K562 (cell line): ENCODE measurements at regions not wholly inside any gene's neighbourhood (a gene's known extent, or its start where the extent isn't known, plus 50 kb on each side); places are given as distances from the start of the nearest gene placed in this dataset.

Source experiments
- ATAC-seq: fragments of 200-7000 bp; cut with Tn5 transposase; 3 replicates; pipeline ENCODE4 v1.9.1; 2020; ENCODE audit warnings: moderate library complexity
- BruUV-seq: library from RNA; stranded (reverse); fragments of 400-500 nt; replicated peaks from 2 replicates; lab custom pipeline; 2021; lab: Mats Ljungman, UMichigan
- CTCF ChIA-PET: fragments of 300-600 bp; formaldehyde crosslinking; extraction: SDS; loops from one replicate; lab custom pipeline; 2021; ENCODE audit warnings: low intra/inter-chr PET ratio; lab: Yijun Ruan, JAX
- POLR2A ChIA-PET: fragments of 300-600, 350-650 bp; sonication (Branson Sonifier 250); formaldehyde crosslinking; extraction: SDS; loops from one replicate; lab custom pipeline; 2021; ENCODE audit warnings: antibody characterized with exemption, inconsistent platforms; lab: Yijun Ruan, JAX
- DNase-seq, 4 experiments: peaks; one replicate each; pipeline versions ENCODE4 v3.0.0 to v3.0.0-alpha.2; 2011 to 2018; ENCODE audit warnings: low spot score in 3 of 4, mixed read lengths in 3 of 4; ENCODE audit errors: extremely low read depth in 1 of 4
- FAIRE-seq: peaks from 2 replicates; lab custom pipeline; 2011; peaks lifted over from hg19 to GRCh38; lab: Jason Lieb, UNC
- H2AFZ ChIP-seq: 2 replicates; pipeline ENCODE4 v1.6.0; 2011; ENCODE audit warnings: low read depth, low read length, control low read depth, inconsistent platforms
- H3K27ac ChIP-seq: fragments of 200-600 bp; 3 replicates; pipeline ENCODE4 v1.8.0; 2011; ENCODE audit warnings: low read depth, mild to moderate bottlenecking, control low read depth, inconsistent platforms, low read length, moderate library complexity, mixed read lengths; ENCODE audit errors: extremely low read depth
- H3K27me3 ChIP-seq, 2 experiments: fragments of 300-600 bp in 1 of 2; 2 replicates in 1 of 2; 3 replicates in 1 of 2; pipeline versions ENCODE4 v1.6.0 to v1.8.0; 2011; ENCODE audit warnings: inconsistent platforms in 2 of 2, low read length in 2 of 2, mild to moderate bottlenecking in 1 of 2, mixed read lengths in 1 of 2, moderate library complexity in 1 of 2; ENCODE audit not compliant: control insufficient read depth in 2 of 2, insufficient read depth in 2 of 2
- H3K36me3 ChIP-seq: fragments of 300-600 bp; 3 replicates; pipeline ENCODE4 v1.8.0; 2011; ENCODE audit warnings: mild to moderate bottlenecking, low read length, inconsistent platforms; ENCODE audit not compliant: control insufficient read depth, insufficient read depth
- H3K4me1 ChIP-seq, 2 experiments: fragments of 200-600 bp in 1 of 2; replicated peaks in 1 of 2; 2 replicates in 1 of 2; 3 replicates in 1 of 2; pipeline versions ENCODE4 v1.5.1 to v1.8.0; 2011; ENCODE audit warnings: inconsistent platforms in 2 of 2, low read length in 2 of 2, mild to moderate bottlenecking in 1 of 2, mixed read lengths in 1 of 2, moderate library complexity in 1 of 2; ENCODE audit not compliant: control insufficient read depth in 2 of 2, insufficient read depth in 2 of 2
- H3K4me2 ChIP-seq: 2 replicates; pipeline ENCODE4 v1.6.1; 2011; ENCODE audit warnings: low read length, control low read depth, inconsistent platforms, mixed read lengths; ENCODE audit not compliant: insufficient read depth
- H3K4me3 ChIP-seq: fragments of 200-600 bp; sonication (generic), shearing (Covaris generic); 2 replicates; pipeline ENCODE4 v1.5.1; 2016; ENCODE audit warnings: control low read depth, inconsistent platforms
- H3K79me2 ChIP-seq: fragments of 200-600 bp; 3 replicates; pipeline ENCODE4 v1.8.0; 2011; ENCODE audit warnings: low read length, inconsistent platforms; ENCODE audit not compliant: control insufficient read depth, insufficient read depth
- H3K9ac ChIP-seq, 2 experiments: 2 replicates each; pipeline versions ENCODE4 v1.6.0 to v1.6.1; 2011; ENCODE audit warnings: low read depth in 2 of 2, low read length in 2 of 2, control low read depth in 1 of 2, inconsistent platforms in 1 of 2, mild to moderate bottlenecking in 1 of 2, mixed read lengths in 1 of 2; ENCODE audit not compliant: insufficient read depth in 1 of 2
- H3K9me1 ChIP-seq: one replicate; pipeline ENCODE4 v1.6.0; 2011; ENCODE audit warnings: inconsistent platforms, mild to moderate bottlenecking, low read length, moderate library complexity; ENCODE audit not compliant: control insufficient read depth, insufficient read depth
- H3K9me3 ChIP-seq: replicated peaks from 2 replicates; pipeline ENCODE4 v1.5.1; 2011; ENCODE audit warnings: low read depth, low read length, inconsistent platforms; ENCODE audit not compliant: control insufficient read depth, insufficient read depth
- H4K20me1 ChIP-seq: replicated peaks from 2 replicates; pipeline ENCODE4 v1.6.1; 2011; ENCODE audit warnings: low read length, inconsistent platforms, mixed read lengths; ENCODE audit not compliant: control insufficient read depth, insufficient read depth
- C11orf30 ChIP-seq: fragments of 450-650 bp; IDR thresholded peaks from 2 replicates; pipeline ENCODE4 v1.6.1; 2016; ENCODE audit warnings: low read depth, mild to moderate bottlenecking
- MAFG ChIP-seq: fragments of 450-650 bp; conservative IDR thresholded peaks from 2 replicates; pipeline ENCODE4 v1.6.1; 2016; ENCODE audit warnings: missing genetic modification characterization, missing compliant biosample characterization
- MCM7 ChIP-seq, 2 experiments: fragments of 450-650 bp; IDR thresholded peaks; 2 replicates each; pipeline ENCODE4 v1.6.1; 2016 to 2018
- MYBL2 ChIP-seq, 2 experiments: fragments of 450-650 bp in 1 of 2; sonication (generic) in 1 of 2; formaldehyde crosslinking in 1 of 2; IDR thresholded peaks; 2 replicates each; pipeline versions ENCODE4 v1.6.1 to v1.8.1; 2017 to 2022; ENCODE audit warnings: borderline replicate concordance in 1 of 2, inconsistent platforms in 1 of 2, low read depth in 1 of 2, mild to moderate bottlenecking in 1 of 2, missing genetic modification reagents in 1 of 2, moderate library complexity in 1 of 2
- ZNF316 ChIP-seq: fragments of 450-650 bp; IDR thresholded peaks from 2 replicates; pipeline ENCODE4 v1.6.1; 2016
- WGBS: fragments of 100-300 bp; shearing (Covaris generic); methylation state at CpG from one replicate; pipeline ENCODE4 v1.1.6; 2016; ENCODE audit warnings: low coverage, mixed read lengths; ENCODE audit not compliant: insufficient coverage; ENCODE audit errors: missing lambda C conversion rate; 5-methylcytosine and 5-hydroxymethylcytosine counted together
- in situ Hi-C: fragments of 300-500 bp; cut with MboI; formaldehyde crosslinking; loops from 4 replicates; pipeline ENCODE4 v1.15.0; 2018; ENCODE audit warnings: inconsistent platforms, mixed read lengths
- intact Hi-C: fragments of 100-400 bp; cut with micrococcal nuclease; formaldehyde crosslinking; loops from 2 replicates; pipeline ENCODE4 v1.14.2; 2022

- ATAC-seq (peak; percentile 33; the same call in 1 of the 3 replicates), DNase-seq (no peak), FAIRE-seq (peak; percentile 68)
- H3K79me2 ChIP-seq = no peaks in the 10 kb centered on the region
- H3K27me3 ChIP-seq = no peaks in the 10 kb centered on the region
- WGBS = 47% methylated on average over 4 of the region's 4 CpGs
- peak overlapping the region; percentile 62 for H2AFZ ChIP-seq
- in situ Hi-C loops (no loop called here), intact Hi-C loops (no loop called here)
- no peaks in the 10 kb centered on the region for H3K9me1 ChIP-seq
- peaks cover 0 to 2% of the 10 kb centered on the region in 2 experiments; a peak in 2 of 5 replicates for H3K4me1 ChIP-seq
- H3K4me3 ChIP-seq = no peak overlapping the region
- ChIA-PET POLR2A (no interaction called here), CTCF (no interaction called here)
- no peak overlapping the region; the same call in 2 of the 3 replicates for H3K27ac ChIP-seq
- no peaks in the 10 kb centered on the region for H3K9me3 ChIP-seq
- H3K9ac ChIP-seq = peak overlapping the region in 1 of 2 experiments; percentile 8; a peak in 1 of 4 replicates
- no peak overlapping the region for H3K4me2 ChIP-seq
- H3K36me3 ChIP-seq = no peaks in the 10 kb centered on the region; the same call in 2 of the 3 replicates
- BruUV-seq = no TSS peak
- no peak for TF ChIP-seq MCM7 (IDR thresholded peaks at IDR 0.05)
- TF ChIP-seq MYBL2 (IDR thresholded peaks at IDR 0.05; ENCODE audit: low read depth) = no peak
- TF ChIP-seq MYBL2 (CRISPR knock-in tag; IDR thresholded peaks at IDR 0.05; ENCODE audit: borderline replicate concordance) = no peak
- TF ChIP-seq ZNF316 = peak; percentile 78
- TF ChIP-seq MAFG = peak; percentile 66
- TF ChIP-seq C11orf30 = peak; percentile 67
- H4K20me1 ChIP-seq = no peaks in the 10 kb centered on the region
Measured at GRCh38 chr5:89071101-89071940, 188.3 kb upstream of the MEF2C start.
